K562 (cell line): ENCODE measurements at regions not wholly inside any gene's neighbourhood (a gene's known extent, or its start where the extent isn't known, plus 50 kb on each side); places are given as distances from the start of the nearest gene placed in this dataset.

Experiments
- ATAC-seq: fragments of 200-7000 bp; cut with Tn5 transposase; 3 replicates; pipeline ENCODE4 v1.9.1; 2020; ENCODE audit warnings: moderate library complexity
- BruUV-seq: library from RNA; stranded (reverse); fragments of 400-500 nt; replicated peaks from 2 replicates; lab custom pipeline; 2021; lab: Mats Ljungman, UMichigan
- CTCF ChIA-PET: fragments of 300-600 bp; formaldehyde crosslinking; extraction: SDS; loops from one replicate; lab custom pipeline; 2021; ENCODE audit warnings: low intra/inter-chr PET ratio; lab: Yijun Ruan, JAX
- POLR2A ChIA-PET: fragments of 300-600, 350-650 bp; sonication (Branson Sonifier 250); formaldehyde crosslinking; extraction: SDS; loops from one replicate; lab custom pipeline; 2021; ENCODE audit warnings: antibody characterized with exemption, inconsistent platforms; lab: Yijun Ruan, JAX
- DNase-seq, 4 experiments: peaks; one replicate each; pipeline versions ENCODE4 v3.0.0 to v3.0.0-alpha.2; 2011 to 2018; ENCODE audit warnings: low spot score in 3 of 4, mixed read lengths in 3 of 4; ENCODE audit errors: extremely low read depth in 1 of 4
- FAIRE-seq: peaks from 2 replicates; lab custom pipeline; 2011; peaks lifted over from hg19 to GRCh38; lab: Jason Lieb, UNC
- H2AFZ ChIP-seq: 2 replicates; pipeline ENCODE4 v1.6.0; 2011; ENCODE audit warnings: low read depth, low read length, control low read depth, inconsistent platforms
- H3K27ac ChIP-seq: fragments of 200-600 bp; 3 replicates; pipeline ENCODE4 v1.8.0; 2011; ENCODE audit warnings: low read depth, mild to moderate bottlenecking, control low read depth, inconsistent platforms, low read length, moderate library complexity, mixed read lengths; ENCODE audit errors: extremely low read depth
- H3K27me3 ChIP-seq, 2 experiments: fragments of 300-600 bp in 1 of 2; 2 replicates in 1 of 2; 3 replicates in 1 of 2; pipeline versions ENCODE4 v1.6.0 to v1.8.0; 2011; ENCODE audit warnings: inconsistent platforms in 2 of 2, low read length in 2 of 2, mild to moderate bottlenecking in 1 of 2, mixed read lengths in 1 of 2, moderate library complexity in 1 of 2; ENCODE audit not compliant: control insufficient read depth in 2 of 2, insufficient read depth in 2 of 2
- H3K36me3 ChIP-seq: fragments of 300-600 bp; 3 replicates; pipeline ENCODE4 v1.8.0; 2011; ENCODE audit warnings: mild to moderate bottlenecking, low read length, inconsistent platforms; ENCODE audit not compliant: control insufficient read depth, insufficient read depth
- H3K4me1 ChIP-seq, 2 experiments: fragments of 200-600 bp in 1 of 2; replicated peaks in 1 of 2; 2 replicates in 1 of 2; 3 replicates in 1 of 2; pipeline versions ENCODE4 v1.5.1 to v1.8.0; 2011; ENCODE audit warnings: inconsistent platforms in 2 of 2, low read length in 2 of 2, mild to moderate bottlenecking in 1 of 2, mixed read lengths in 1 of 2, moderate library complexity in 1 of 2; ENCODE audit not compliant: control insufficient read depth in 2 of 2, insufficient read depth in 2 of 2
- H3K4me2 ChIP-seq: 2 replicates; pipeline ENCODE4 v1.6.1; 2011; ENCODE audit warnings: low read length, control low read depth, inconsistent platforms, mixed read lengths; ENCODE audit not compliant: insufficient read depth
- H3K4me3 ChIP-seq: fragments of 200-600 bp; sonication (generic), shearing (Covaris generic); 2 replicates; pipeline ENCODE4 v1.5.1; 2016; ENCODE audit warnings: control low read depth, inconsistent platforms
- H3K79me2 ChIP-seq: fragments of 200-600 bp; 3 replicates; pipeline ENCODE4 v1.8.0; 2011; ENCODE audit warnings: low read length, inconsistent platforms; ENCODE audit not compliant: control insufficient read depth, insufficient read depth
- H3K9ac ChIP-seq, 2 experiments: 2 replicates each; pipeline versions ENCODE4 v1.6.0 to v1.6.1; 2011; ENCODE audit warnings: low read depth in 2 of 2, low read length in 2 of 2, control low read depth in 1 of 2, inconsistent platforms in 1 of 2, mild to moderate bottlenecking in 1 of 2, mixed read lengths in 1 of 2; ENCODE audit not compliant: insufficient read depth in 1 of 2
- H3K9me1 ChIP-seq: one replicate; pipeline ENCODE4 v1.6.0; 2011; ENCODE audit warnings: inconsistent platforms, mild to moderate bottlenecking, low read length, moderate library complexity; ENCODE audit not compliant: control insufficient read depth, insufficient read depth
- H3K9me3 ChIP-seq: replicated peaks from 2 replicates; pipeline ENCODE4 v1.5.1; 2011; ENCODE audit warnings: low read depth, low read length, inconsistent platforms; ENCODE audit not compliant: control insufficient read depth, insufficient read depth
- H4K20me1 ChIP-seq: replicated peaks from 2 replicates; pipeline ENCODE4 v1.6.1; 2011; ENCODE audit warnings: low read length, inconsistent platforms, mixed read lengths; ENCODE audit not compliant: control insufficient read depth, insufficient read depth
- DNMT1 ChIP-seq: fragments of 450-650 bp; IDR thresholded peaks from 2 replicates; pipeline ENCODE4 v1.6.1; 2016; ENCODE audit warnings: antibody characterized with exemption, mild to moderate bottlenecking
- ETV5 ChIP-seq: sonication (generic); formaldehyde crosslinking; IDR thresholded peaks from 2 replicates; pipeline ENCODE4 v1.4.0; 2020; ENCODE audit warnings: low read depth, mild to moderate bottlenecking, missing genetic modification reagents
- HNRNPH1 ChIP-seq: fragments of 200-400 bp; formaldehyde crosslinking; optimal IDR thresholded peaks from 2 replicates; pipeline ENCODE3; 2017; ENCODE audit warnings: low read depth, mild to moderate bottlenecking, low read length, moderate library complexity
- IRF1 ChIP-seq: sonication (generic); formaldehyde crosslinking; IDR thresholded peaks from 2 replicates; pipeline ENCODE4 v1.8.0; 2022; ENCODE audit warnings: missing genetic modification reagents, mild to moderate bottlenecking, borderline replicate concordance
- NBN ChIP-seq: fragments of 450-650 bp; IDR thresholded peaks from 2 replicates; pipeline ENCODE4 v1.6.1; 2016; ENCODE audit warnings: low read depth, mild to moderate bottlenecking
- PHF21A ChIP-seq: fragments of 450-650 bp; IDR thresholded peaks from 2 replicates; pipeline ENCODE4 v1.6.1; 2017; ENCODE audit warnings: low read depth, borderline replicate concordance
- RUNX1 ChIP-seq: sonication (generic); IDR thresholded peaks from 2 replicates; pipeline ENCODE4 v1.6.1; 2016; ENCODE audit warnings: antibody characterized with exemption, low read depth
- TARDBP ChIP-seq: fragments of 450-650 bp; IDR thresholded peaks from 2 replicates; pipeline ENCODE4 v1.6.1; 2016
- ZNF197 ChIP-seq: fragments of 200-800 bp; sonication (Bioruptor generic); IDR thresholded peaks from 2 replicates; pipeline ENCODE4 v1.6.1; 2016; ENCODE audit warnings: low read depth, missing genetic modification characterization, missing compliant biosample characterization
- ZNF263 ChIP-seq: sonication (generic); formaldehyde crosslinking; IDR thresholded peaks from 2 replicates; pipeline ENCODE4 v1.8.0; 2022; ENCODE audit warnings: mild to moderate bottlenecking, missing genetic modification reagents, borderline replicate concordance
- ZNF445 ChIP-seq: fragments of 250-450 bp; sonication (Bioruptor Pico); IDR thresholded peaks from 2 replicates; pipeline ENCODE4 v1.4.0; 2020; ENCODE audit warnings: low read depth, mild to moderate bottlenecking, moderate library complexity
- WGBS: fragments of 100-300 bp; shearing (Covaris generic); methylation state at CpG from one replicate; pipeline ENCODE4 v1.1.6; 2016; ENCODE audit warnings: low coverage, mixed read lengths; ENCODE audit not compliant: insufficient coverage; ENCODE audit errors: missing lambda C conversion rate; 5-methylcytosine and 5-hydroxymethylcytosine counted together
- in situ Hi-C: fragments of 300-500 bp; cut with MboI; formaldehyde crosslinking; loops from 4 replicates; pipeline ENCODE4 v1.15.0; 2018; ENCODE audit warnings: inconsistent platforms, mixed read lengths
- intact Hi-C: fragments of 100-400 bp; cut with micrococcal nuclease; formaldehyde crosslinking; loops from 2 replicates; pipeline ENCODE4 v1.14.2; 2022
- TF ChIP-seq, protein P1 (sequence below): sonication (generic); formaldehyde crosslinking; IDR thresholded peaks from 2 replicates; pipeline ENCODE4 v1.8.0; 2023; ENCODE audit warnings: mild to moderate bottlenecking, missing genetic modification reagents
- TF ChIP-seq, protein P2 (sequence below): fragments of 250-450 bp; sonication (Bioruptor Pico); IDR thresholded peaks from 2 replicates; pipeline ENCODE4 v1.8.0; 2022; ENCODE audit warnings: inconsistent platforms, mild to moderate bottlenecking, moderate library complexity, borderline replicate concordance

- CTCF ChIA-PET = no interaction called here
- WGBS = 0% methylated on average over 1 of the region's 3 CpGs
These were observed 118.1 kb downstream of the C3orf38 start for GRCh38 chr3:88267847-88268246.

More at GRCh38 chr3:88267847-88268246, 118.1 kb downstream of the C3orf38 start:
- Histone ChIP-seq H3K36me3 (no peaks in the 10 kb centered on the region), H4K20me1 (no peaks in the 10 kb centered on the region), H3K9me1 (no peaks in the 10 kb centered on the region), H3K9me3 (no peaks in the 10 kb centered on the region), H3K27ac (no peak overlapping the region), H3K79me2 (no peaks in the 10 kb centered on the region), H3K4me3 (no peak overlapping the region), H3K4me2 (no peak overlapping the region), H3K9ac (no peak overlapping the region), H3K4me1 (no peaks in the 10 kb centered on the region), H3K27me3 (no peaks in the 10 kb centered on the region), H2AFZ (no peak overlapping the region)
- in situ Hi-C loops = no loop called here
- FAIRE-seq (no peak), DNase-seq (no peak), ATAC-seq (no peak)
- POLR2A ChIA-PET = no interaction called here
- BruUV-seq = no TSS peak
- TF ChIP-seq ETV5 (CRISPR knock-in tag) (no peak), ZNF197 (CRISPR knock-in tag) (no peak), HNRNPH1 (no peak), PHF21A (no peak), ZNF263 (CRISPR knock-in tag) (no peak), NBN (no peak), IRF1 (CRISPR knock-in tag) (no peak), TARDBP (no peak), RUNX1 (no peak), ZNF445 (CRISPR knock-in tag) (no peak), DNMT1 (no peak)
- TF ChIP-seq, protein P1, sequence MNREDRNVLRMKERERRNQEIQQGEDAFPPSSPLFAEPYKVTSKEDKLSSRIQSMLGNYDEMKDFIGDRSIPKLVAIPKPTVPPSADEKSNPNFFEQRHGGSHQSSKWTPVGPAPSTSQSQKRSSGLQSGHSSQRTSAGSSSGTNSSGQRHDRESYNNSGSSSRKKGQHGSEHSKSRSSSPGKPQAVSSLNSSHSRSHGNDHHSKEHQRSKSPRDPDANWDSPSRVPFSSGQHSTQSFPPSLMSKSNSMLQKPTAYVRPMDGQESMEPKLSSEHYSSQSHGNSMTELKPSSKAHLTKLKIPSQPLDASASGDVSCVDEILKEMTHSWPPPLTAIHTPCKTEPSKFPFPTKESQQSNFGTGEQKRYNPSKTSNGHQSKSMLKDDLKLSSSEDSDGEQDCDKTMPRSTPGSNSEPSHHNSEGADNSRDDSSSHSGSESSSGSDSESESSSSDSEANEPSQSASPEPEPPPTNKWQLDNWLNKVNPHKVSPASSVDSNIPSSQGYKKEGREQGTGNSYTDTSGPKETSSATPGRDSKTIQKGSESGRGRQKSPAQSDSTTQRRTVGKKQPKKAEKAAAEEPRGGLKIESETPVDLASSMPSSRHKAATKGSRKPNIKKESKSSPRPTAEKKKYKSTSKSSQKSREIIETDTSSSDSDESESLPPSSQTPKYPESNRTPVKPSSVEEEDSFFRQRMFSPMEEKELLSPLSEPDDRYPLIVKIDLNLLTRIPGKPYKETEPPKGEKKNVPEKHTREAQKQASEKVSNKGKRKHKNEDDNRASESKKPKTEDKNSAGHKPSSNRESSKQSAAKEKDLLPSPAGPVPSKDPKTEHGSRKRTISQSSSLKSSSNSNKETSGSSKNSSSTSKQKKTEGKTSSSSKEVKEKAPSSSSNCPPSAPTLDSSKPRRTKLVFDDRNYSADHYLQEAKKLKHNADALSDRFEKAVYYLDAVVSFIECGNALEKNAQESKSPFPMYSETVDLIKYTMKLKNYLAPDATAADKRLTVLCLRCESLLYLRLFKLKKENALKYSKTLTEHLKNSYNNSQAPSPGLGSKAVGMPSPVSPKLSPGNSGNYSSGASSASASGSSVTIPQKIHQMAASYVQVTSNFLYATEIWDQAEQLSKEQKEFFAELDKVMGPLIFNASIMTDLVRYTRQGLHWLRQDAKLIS = no peak
- TF ChIP-seq, protein P2, sequence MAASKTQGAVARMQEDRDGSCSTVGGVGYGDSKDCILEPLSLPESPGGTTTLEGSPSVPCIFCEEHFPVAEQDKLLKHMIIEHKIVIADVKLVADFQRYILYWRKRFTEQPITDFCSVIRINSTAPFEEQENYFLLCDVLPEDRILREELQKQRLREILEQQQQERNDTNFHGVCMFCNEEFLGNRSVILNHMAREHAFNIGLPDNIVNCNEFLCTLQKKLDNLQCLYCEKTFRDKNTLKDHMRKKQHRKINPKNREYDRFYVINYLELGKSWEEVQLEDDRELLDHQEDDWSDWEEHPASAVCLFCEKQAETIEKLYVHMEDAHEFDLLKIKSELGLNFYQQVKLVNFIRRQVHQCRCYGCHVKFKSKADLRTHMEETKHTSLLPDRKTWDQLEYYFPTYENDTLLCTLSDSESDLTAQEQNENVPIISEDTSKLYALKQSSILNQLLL (CRISPR knock-in tag) = no peak
- intact Hi-C loops = no loop called here
